NCI-H748 (cell line): ENCODE measurements at regions not wholly inside any gene's neighbourhood (a gene's known extent, or its start where the extent isn't known, plus 50 kb on each side); places are given as distances from the start of the nearest gene placed in this dataset.

Experiments
- DNase-seq: peaks from one replicate; lab custom pipeline; 2025; ENCODE audit not compliant: unreplicated experiment; lab: John Stamatoyannopoulos, UW

DNA sequence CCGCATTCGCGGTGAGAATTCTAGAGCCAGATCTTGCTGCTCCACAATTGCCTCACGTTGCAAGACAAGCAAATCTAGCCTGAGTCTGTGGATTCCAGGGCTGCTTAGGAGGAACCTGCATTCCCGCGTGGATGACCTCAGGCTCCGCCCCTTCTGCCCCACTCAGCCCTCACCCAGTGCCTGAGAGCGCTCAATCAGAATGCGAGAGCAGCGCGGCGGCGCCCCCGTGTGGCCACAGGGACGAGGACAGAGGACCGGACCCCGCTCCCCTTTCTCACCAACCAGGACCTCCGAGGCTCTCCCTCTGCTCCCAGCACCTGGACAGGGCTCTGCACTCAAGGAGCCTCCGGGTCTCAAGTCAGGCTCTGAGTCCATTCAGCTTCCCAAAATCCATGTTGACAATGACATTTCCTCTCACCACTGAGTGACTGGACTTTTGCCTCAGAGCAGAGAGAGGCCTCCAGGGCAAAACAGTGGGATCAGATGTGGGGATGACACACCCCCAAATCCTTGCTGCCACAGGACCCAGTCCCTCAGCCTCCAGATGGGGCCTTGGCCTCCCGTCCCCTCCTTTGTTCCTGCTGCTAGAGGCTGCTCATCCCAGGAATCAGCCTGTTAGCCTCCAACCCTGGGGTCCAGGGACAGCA lies 52.0 kb downstream of the RPP21 start:
- DNase-seq = peak; percentile 81

DNA sequence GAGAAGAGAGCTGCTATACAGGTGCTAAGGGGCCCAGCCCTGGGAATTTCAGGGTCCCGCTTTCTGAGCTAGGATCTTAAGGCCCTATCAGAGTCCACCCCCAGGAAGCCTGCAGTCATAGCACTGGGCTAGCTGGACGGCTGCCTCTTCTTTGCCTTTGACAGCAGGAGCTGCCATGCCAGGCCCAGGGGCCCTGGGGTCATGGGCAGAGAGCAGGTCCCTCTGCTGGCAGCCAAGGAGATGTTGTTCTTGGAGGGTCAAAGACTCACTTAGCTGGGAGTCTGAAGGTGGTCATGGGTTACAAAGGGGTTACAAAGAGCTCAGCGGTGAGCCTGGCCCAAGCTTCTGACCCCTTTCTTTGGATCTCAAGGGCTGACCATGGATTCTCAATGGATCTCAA lies 52.7 kb downstream of the RPP21 start:
- DNase-seq = peak; percentile 8

DNA sequence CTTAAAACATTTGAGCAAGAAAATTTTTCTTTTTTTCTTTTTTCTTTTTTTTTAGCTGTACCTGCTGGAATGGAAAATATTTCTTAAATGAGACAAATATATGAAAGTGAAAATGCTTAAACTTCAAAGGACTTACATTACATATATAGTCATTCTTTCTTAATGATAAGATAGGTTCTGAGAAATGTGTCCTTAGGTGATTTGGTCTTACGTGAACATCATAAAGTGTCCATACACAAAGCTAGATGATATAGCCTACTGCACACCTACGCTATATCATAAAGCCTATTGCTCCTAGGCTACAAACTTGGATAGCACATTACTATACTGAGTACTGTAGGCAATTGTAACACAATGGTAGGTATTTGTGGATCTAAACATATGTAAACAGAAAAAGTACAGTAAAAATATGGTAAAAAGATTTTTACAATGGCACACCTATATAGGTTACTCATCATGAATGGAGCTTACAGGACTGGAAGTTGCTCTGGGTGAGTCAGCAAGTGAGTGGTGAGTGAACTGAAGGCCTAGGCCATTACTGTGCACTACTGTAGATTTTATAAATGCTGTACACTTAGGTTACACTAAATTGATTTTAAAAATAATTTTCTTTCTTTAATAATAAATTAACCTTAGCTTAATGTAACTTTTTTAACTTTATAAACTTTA lies 54.6 kb downstream of the RPP21 start:
- no peak for DNase-seq

DNA sequence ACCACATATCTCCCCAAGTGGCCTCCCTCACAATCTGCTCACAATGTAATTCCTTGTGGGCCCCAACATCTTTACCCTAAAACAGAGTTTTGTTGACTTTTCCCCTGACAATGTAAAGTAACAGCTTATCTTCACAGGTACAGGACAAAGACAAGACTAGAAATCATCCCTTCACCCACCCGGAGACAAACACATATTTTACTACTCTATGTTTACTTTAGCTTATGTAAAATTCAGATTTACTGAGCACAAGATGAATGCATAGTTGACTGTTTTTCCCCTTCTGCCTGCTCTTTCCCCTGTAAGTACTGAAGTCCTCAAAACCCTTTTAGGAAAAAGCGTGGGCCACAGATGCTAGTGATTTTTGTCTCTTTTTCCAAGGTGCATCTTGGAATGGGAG lies 61.0 kb downstream of the RPP21 start:
- DNase-seq = no peak

DNA sequence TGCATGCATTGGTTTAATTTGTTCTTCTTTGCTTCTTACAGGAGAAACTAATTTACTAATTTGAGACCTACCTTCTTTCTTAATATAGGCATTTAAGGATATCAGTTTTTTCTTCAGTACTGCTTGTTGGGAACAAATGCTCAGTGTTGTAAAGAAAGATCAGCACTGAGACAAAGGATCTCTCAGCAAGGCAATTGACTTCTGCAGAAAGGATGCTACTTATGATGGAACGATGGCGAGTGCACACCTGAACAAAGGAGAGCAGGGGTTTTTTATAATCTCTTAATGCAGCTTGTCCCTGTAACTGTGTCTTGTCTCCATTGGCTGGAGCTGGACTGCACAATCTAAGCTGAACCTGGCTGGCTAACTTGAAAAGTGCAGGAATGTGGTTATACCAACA lies 64.2 kb downstream of the RPP21 start:
- no peak for DNase-seq

DNA sequence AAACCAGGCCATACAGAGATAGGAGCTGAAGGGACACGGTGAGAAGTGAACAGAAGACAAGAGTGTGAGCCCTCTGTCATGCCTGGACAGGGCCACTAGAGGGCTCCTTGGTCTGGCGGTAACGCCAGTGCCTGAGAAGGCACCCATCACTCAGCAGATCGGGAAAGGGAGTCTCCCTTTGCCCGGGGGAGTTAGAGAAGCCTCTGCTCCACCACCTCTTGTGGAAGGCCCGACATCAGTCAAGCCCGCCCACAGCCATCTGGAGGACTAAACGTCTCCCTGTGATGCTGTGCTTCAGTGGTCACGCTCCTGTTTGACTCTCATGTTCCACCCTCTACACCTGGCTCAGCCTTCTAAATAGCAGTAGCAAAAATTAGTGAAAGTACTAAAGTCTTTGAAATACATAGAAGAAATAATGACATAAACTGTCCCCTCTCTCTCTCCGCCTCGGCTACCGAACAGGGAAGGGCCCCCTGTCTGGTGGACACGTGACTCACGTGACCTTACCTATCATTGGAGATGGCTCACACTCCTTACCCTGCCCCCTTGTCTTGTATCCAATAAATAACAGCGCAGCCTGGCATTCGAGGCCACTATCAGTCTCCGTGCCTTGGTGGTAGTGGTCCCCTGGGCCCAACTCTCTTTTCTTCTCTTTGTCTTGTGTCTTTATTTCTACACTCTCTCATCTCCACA lies 66.7 kb downstream of the RPP21 start:
- DNase-seq = peak; percentile 73

DNA sequence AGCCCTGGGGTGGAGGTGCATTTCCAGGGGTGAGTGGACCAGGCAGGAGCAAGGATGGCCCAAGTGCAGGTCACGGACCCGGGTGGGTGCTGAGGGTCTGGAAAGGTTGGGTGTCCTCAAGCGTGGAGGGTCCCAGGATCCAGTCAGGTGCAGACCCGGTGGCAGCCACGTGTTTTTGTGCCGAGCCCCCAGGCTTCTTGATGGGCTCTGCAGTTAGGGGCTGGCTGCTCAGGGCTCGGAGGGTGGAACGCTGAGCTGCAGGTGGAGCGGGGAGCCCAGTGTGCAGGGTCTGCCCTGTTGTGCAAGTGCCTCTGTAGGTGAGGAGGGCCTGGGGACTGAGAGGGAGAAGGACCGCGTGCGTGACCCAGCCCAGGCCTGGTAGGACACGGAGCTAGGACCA lies 70.9 kb upstream of the HLA-E start:
- no peak for DNase-seq

DNA sequence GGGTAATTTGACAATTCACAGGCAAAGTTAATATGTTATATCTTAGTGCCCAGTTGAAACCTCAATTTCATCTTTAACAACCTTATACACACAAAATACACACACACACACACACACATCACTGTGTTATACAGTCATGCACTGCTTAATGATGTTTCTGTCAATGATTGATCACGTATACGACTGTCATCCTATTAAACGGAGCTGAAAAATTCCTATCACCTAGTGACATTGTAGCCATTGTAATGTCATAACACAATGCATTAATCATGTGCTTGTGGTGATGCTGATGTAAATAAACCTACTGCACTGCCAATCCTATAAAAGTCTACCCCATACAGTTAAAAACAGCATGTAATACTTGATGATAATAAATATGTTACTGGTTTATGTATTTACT lies 64.8 kb upstream of the HLA-E start:
- DNase-seq = no peak
